Hepatocyte (in vitro differentiated cells): ENCODE measurements at regions not wholly inside any gene's neighbourhood (a gene's known extent, or its start where the extent isn't known, plus 50 kb on each side); places are given as distances from the start of the nearest gene placed in this dataset.

Source experiments
- DNase-seq: peaks from one replicate; pipeline ENCODE4 v3.0.0-alpha.2; 2016; ENCODE audit warnings: low spot score
- H2AFZ ChIP-seq: fragments of 200-600 bp; sonication (generic); 2 replicates; pipeline ENCODE4 v1.6.0; 2016; ENCODE audit warnings: antibody characterized with exemption, mild to moderate bottlenecking
- H3K27ac ChIP-seq: fragments of 200-600 bp; sonication (generic); 2 replicates; pipeline ENCODE4 v1.5.1; 2016; ENCODE audit warnings: mild to moderate bottlenecking
- H3K27me3 ChIP-seq: fragments of 200-600 bp; sonication (generic); 2 replicates; pipeline ENCODE4 v1.6.1; 2016
- H3K36me3 ChIP-seq: fragments of 200-600 bp; sonication (generic); replicated peaks from 2 replicates; pipeline ENCODE4 v1.5.1; 2016; ENCODE audit warnings: low read depth; ENCODE audit not compliant: insufficient read depth
- H3K4me1 ChIP-seq: fragments of 200-600 bp; sonication (generic); 2 replicates; pipeline ENCODE4 v1.5.1; 2016; ENCODE audit warnings: mild to moderate bottlenecking, moderate library complexity; ENCODE audit not compliant: insufficient read depth
- H3K4me2 ChIP-seq: fragments of 200-600 bp; sonication (generic); 2 replicates; pipeline ENCODE4 v1.6.0; 2016
- H3K4me3 ChIP-seq: fragments of 200-600 bp; sonication (generic); 2 replicates; pipeline ENCODE4 v1.5.1; 2016; ENCODE audit warnings: mild to moderate bottlenecking
- H3K79me2 ChIP-seq: fragments of 200-600 bp; sonication (generic); 2 replicates; pipeline ENCODE4 v1.6.0; 2017; ENCODE audit warnings: mild to moderate bottlenecking
- H3K9me2 ChIP-seq: fragments of 200-600 bp; sonication (generic); replicated peaks from 2 replicates; pipeline ENCODE4 v1.6.0; 2017; ENCODE audit warnings: mild to moderate bottlenecking; ENCODE audit not compliant: insufficient read depth
- H3K9me3 ChIP-seq: fragments of 200-600 bp; sonication (generic); 2 replicates; pipeline ENCODE4 v1.5.1; 2016; ENCODE audit warnings: low read depth, mild to moderate bottlenecking
- H4K20me1 ChIP-seq: fragments of 200-600 bp; sonication (generic); 2 replicates; pipeline ENCODE4 v1.6.0; 2016; ENCODE audit warnings: mild to moderate bottlenecking; ENCODE audit not compliant: insufficient read depth, poor library complexity, severe bottlenecking
- EZH2 ChIP-seq: fragments of 200-600 bp; sonication (generic); IDR thresholded peaks from 2 replicates; pipeline ENCODE4 v1.6.1; 2016; ENCODE audit warnings: antibody characterized with exemption, mild to moderate bottlenecking, borderline replicate concordance
- EZH2phosphoT487 ChIP-seq: fragments of 200-600 bp; sonication (generic); IDR thresholded peaks from one replicate; pipeline ENCODE4 v1.6.1; 2018; ENCODE audit warnings: antibody characterized with exemption, mild to moderate bottlenecking, low read depth, moderate library complexity; ENCODE audit not compliant: unreplicated experiment, severe bottlenecking
- WGBS: methylation state at CpG from one replicate; pipeline ENCODE4 v1.1.6; 2016; ENCODE audit warnings: low lambda C conversion rate; ENCODE audit errors: missing lambda C conversion rate; 5-methylcytosine and 5-hydroxymethylcytosine counted together
- TF ChIP-seq, protein P1 (sequence below): fragments of 200-600 bp; sonication (generic); IDR thresholded peaks from 2 replicates; pipeline ENCODE4 v1.5.1; 2016; ENCODE audit warnings: antibody characterized with exemption, mild to moderate bottlenecking; ENCODE audit not compliant: poor library complexity

- no peaks in the 10 kb centered on the region for H3K4me1 ChIP-seq
- no peaks in the 10 kb centered on the region for H3K9me2 ChIP-seq
- no peak overlapping the region for H3K4me2 ChIP-seq
- H3K27me3 ChIP-seq = no peaks in the 10 kb centered on the region
- no peak for TF ChIP-seq EZH2phosphoT487
- no peak for TF ChIP-seq EZH2
- TF ChIP-seq, protein P1, sequence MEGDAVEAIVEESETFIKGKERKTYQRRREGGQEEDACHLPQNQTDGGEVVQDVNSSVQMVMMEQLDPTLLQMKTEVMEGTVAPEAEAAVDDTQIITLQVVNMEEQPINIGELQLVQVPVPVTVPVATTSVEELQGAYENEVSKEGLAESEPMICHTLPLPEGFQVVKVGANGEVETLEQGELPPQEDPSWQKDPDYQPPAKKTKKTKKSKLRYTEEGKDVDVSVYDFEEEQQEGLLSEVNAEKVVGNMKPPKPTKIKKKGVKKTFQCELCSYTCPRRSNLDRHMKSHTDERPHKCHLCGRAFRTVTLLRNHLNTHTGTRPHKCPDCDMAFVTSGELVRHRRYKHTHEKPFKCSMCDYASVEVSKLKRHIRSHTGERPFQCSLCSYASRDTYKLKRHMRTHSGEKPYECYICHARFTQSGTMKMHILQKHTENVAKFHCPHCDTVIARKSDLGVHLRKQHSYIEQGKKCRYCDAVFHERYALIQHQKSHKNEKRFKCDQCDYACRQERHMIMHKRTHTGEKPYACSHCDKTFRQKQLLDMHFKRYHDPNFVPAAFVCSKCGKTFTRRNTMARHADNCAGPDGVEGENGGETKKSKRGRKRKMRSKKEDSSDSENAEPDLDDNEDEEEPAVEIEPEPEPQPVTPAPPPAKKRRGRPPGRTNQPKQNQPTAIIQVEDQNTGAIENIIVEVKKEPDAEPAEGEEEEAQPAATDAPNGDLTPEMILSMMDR = no peak
- DNase-seq = no peak
- no peak overlapping the region for H2AFZ ChIP-seq
- no peak overlapping the region for H3K4me3 ChIP-seq
- no peaks in the 10 kb centered on the region for H4K20me1 ChIP-seq
- H3K36me3 ChIP-seq = no peaks in the 10 kb centered on the region
- H3K79me2 ChIP-seq = no peaks in the 10 kb centered on the region
- no peaks in the 10 kb centered on the region for H3K9me3 ChIP-seq
- no peak overlapping the region for H3K27ac ChIP-seq
- 94% methylated on average over 2 of the region's 2 CpGs for WGBS
These were observed 178.2 kb upstream of the HEY2 start for GRCh38 chr6:125571207-125571755.

DNA sequence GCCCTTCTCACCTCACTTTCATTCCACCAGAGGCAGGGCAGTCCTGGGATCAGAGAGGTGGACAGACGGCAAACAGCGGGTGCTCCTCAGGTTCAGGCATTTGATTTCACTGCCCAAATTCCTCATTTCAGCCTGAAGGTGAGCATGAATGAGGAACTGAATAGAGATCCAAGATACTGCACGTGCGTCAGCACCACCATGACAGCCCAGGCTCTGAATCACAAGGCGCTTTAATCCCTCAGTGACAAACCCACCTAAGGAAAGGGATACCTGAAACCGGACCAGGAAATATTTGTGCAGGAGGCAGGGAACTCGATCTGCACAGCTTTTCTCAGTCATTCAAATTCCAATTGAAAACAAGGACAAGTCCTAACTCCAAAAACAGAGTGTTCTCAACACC lies 174.8 kb upstream of the HEY2 start:
- H3K4me3 ChIP-seq = no peak overlapping the region
- no peaks in the 10 kb centered on the region for H3K9me3 ChIP-seq
- no peak overlapping the region for H3K4me2 ChIP-seq
- no peak overlapping the region for H3K27ac ChIP-seq
- no peak overlapping the region for H2AFZ ChIP-seq
- DNase-seq = no peak
- no peaks in the 10 kb centered on the region for H3K9me2 ChIP-seq
- 82% methylated on average over 7 of the region's 7 CpGs for WGBS
- no peaks in the 10 kb centered on the region for H3K79me2 ChIP-seq
- no peaks in the 10 kb centered on the region for H4K20me1 ChIP-seq
- H3K36me3 ChIP-seq = no peaks in the 10 kb centered on the region
- H3K4me1 ChIP-seq = no peaks in the 10 kb centered on the region
- H3K27me3 ChIP-seq = no peaks in the 10 kb centered on the region
- no peak for TF ChIP-seq EZH2
- no peak for TF ChIP-seq EZH2phosphoT487
- TF ChIP-seq, protein P1 = no peak

DNA sequence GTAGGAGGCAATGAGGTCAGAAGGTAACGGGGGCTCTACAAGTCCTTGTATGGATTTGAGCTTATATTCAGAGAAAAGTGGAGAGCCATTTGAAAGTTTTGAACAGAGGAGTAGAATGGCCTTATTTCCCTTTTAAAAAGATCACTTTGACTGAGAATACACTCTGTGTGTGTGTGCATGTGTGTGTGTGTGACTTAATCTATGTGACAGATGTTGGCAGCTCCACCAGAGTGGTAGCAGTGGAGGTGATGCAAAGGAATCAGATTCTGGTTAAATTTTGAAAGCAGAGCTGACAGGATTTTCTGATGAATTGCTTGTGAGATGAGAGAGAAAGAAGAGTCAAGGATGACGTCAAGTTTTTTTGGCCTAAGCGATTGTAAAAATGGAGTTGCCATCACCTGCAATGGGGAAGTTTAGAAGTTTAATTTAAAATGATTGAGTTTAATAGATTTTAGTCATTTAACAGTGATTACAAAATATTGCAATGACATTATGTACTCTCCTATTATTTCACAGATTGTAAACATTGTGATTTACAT lies 172.2 kb upstream of the HEY2 start:
- H3K9me3 ChIP-seq = no peaks in the 10 kb centered on the region
- WGBS = 75% methylated on average over 3 of the region's 3 CpGs
- no peak overlapping the region for H3K4me2 ChIP-seq
- H3K4me1 ChIP-seq = no peaks in the 10 kb centered on the region
- H3K4me3 ChIP-seq = no peak overlapping the region
- TF ChIP-seq, protein P1 = no peak
- TF ChIP-seq EZH2phosphoT487 (no peak), EZH2 (no peak)
- H3K36me3 ChIP-seq = no peaks in the 10 kb centered on the region
- H2AFZ ChIP-seq = no peak overlapping the region
- DNase-seq = no peak
- H3K27me3 ChIP-seq = no peaks in the 10 kb centered on the region
- H3K79me2 ChIP-seq = no peaks in the 10 kb centered on the region
- no peaks in the 10 kb centered on the region for H3K9me2 ChIP-seq
- H3K27ac ChIP-seq = no peak overlapping the region
- no peaks in the 10 kb centered on the region for H4K20me1 ChIP-seq
